Upper lobe of left lung (tissue), 6 donors: ENCODE measurements at regions not wholly inside any gene's neighbourhood (a gene's known extent, or its start where the extent isn't known, plus 50 kb on each side); places are given as distances from the start of the nearest gene placed in this dataset.
A peak's percentile ranks its signal among the peaks of the same experiment; 100 is the strongest.

Experiments
- ATAC-seq, 2 donors: fragments of 200-7000 bp; cut with Tn5 transposase; one replicate each; pipeline ENCODE4 v1.9.1; 2022; ENCODE audit warnings: mild to moderate bottlenecking in 2 of 2, moderate library complexity in 2 of 2; ENCODE audit not compliant: low FRiP score in 2 of 2
- DNase-seq, 2 donors: peaks; one replicate each; pipeline ENCODE4 v3.0.0-alpha.2; 2019 to 2020
- H3K27ac ChIP-seq, 4 donors: fragments of 200-600 bp; sonication (generic); one replicate each; pipeline ENCODE4 v1.5.1; 2016 to 2019
- H3K27me3 ChIP-seq, 4 donors: fragments of 200-600 bp; sonication (generic); one replicate each; pipeline ENCODE4 v1.5.1; 2017 to 2019
- H3K36me3 ChIP-seq, 4 donors: fragments of 200-600 bp; sonication (generic); one replicate each; pipeline ENCODE4 v1.5.1; 2016 to 2019
- H3K4me1 ChIP-seq, 4 donors: fragments of 200-600 bp; sonication (generic); one replicate each; pipeline ENCODE4 v1.5.1; 2018 to 2019
- H3K4me3 ChIP-seq, 4 donors: fragments of 200-600 bp; sonication (generic); one replicate each; pipeline ENCODE4 v1.5.1; 2017 to 2019; ENCODE audit warnings: mild to moderate bottlenecking in 2 of 4, moderate library complexity in 1 of 4
- H3K9me3 ChIP-seq, 4 donors: fragments of 200-600 bp; sonication (generic); one replicate each; pipeline ENCODE4 v1.5.1; 2018 to 2019
- EP300 ChIP-seq, 4 donors: sonication (generic); formaldehyde crosslinking; IDR thresholded peaks; one replicate each; pipeline ENCODE4 v1.5.1; 2017; ENCODE audit warnings: antibody characterized with exemption in 4 of 4, control low read depth in 2 of 4
- POLR2A ChIP-seq, 4 donors: fragments of 450-650 bp; IDR thresholded peaks; one replicate each; pipeline ENCODE4 v1.5.1; 2016 to 2017; ENCODE audit warnings: antibody characterized with exemption in 4 of 4, mild to moderate bottlenecking in 2 of 4
- POLR2AphosphoS5 ChIP-seq, 2 donors: sonication (generic); formaldehyde crosslinking; IDR thresholded peaks; one replicate each; pipeline ENCODE4 v1.5.1; 2017; ENCODE audit warnings: antibody characterized with exemption in 2 of 2
- WGBS, 2 donors: methylation state at CpG; one replicate each; pipeline ENCODE4 v1.1.5; 2017 to 2018; 5-methylcytosine and 5-hydroxymethylcytosine counted together
- TF ChIP-seq, protein P1 (sequence below), 6 experiments: fragments of 450-650 bp in 4 of 6; fragments of 200-600 bp in 2 of 6; sonication (generic) in 2 of 6; IDR thresholded peaks; one replicate each; pipeline ENCODE4 v1.5.1; 2016 to 2019; ENCODE audit warnings: antibody characterized with exemption in 6 of 6
- donor health status: DM: no; HTN: no; CAD: no; lungs with moderate emphysema.
- donor health status: DM: no; HTN: yes; CAD: no; lungs with severe emphysema.

DNA sequence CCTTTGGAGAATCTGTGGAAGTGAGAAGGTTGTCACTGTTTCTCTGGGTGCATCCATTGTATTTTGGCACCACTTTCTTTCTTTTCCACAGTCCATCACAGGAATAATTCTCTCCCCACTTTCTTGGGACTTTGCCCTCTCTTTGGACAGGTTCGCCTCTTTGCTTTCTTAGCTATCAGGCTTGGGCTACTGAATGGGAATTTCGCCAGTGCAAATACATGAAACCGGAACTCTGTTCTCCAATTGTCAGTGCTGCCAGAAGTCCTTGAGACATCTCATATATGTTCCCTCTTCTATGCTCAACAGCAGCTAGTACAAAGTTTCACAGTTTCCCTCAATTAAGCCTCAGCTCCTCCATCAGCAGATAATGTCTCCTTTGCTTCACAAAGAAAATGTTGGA, 76.2 kb downstream of the NABP1 start:
- ATAC-seq = no peak
- TF ChIP-seq POLR2AphosphoS5 (IDR thresholded peaks at IDR 0.05) (no peak), POLR2A (IDR thresholded peaks at IDR 0.05) (no peak), EP300 (IDR thresholded peaks at IDR 0.05) (no peak)
- TF ChIP-seq, protein P1, sequence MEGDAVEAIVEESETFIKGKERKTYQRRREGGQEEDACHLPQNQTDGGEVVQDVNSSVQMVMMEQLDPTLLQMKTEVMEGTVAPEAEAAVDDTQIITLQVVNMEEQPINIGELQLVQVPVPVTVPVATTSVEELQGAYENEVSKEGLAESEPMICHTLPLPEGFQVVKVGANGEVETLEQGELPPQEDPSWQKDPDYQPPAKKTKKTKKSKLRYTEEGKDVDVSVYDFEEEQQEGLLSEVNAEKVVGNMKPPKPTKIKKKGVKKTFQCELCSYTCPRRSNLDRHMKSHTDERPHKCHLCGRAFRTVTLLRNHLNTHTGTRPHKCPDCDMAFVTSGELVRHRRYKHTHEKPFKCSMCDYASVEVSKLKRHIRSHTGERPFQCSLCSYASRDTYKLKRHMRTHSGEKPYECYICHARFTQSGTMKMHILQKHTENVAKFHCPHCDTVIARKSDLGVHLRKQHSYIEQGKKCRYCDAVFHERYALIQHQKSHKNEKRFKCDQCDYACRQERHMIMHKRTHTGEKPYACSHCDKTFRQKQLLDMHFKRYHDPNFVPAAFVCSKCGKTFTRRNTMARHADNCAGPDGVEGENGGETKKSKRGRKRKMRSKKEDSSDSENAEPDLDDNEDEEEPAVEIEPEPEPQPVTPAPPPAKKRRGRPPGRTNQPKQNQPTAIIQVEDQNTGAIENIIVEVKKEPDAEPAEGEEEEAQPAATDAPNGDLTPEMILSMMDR (IDR thresholded peaks at IDR 0.05) = no peak
- H3K4me1 ChIP-seq = peaks cover 0 to 7% (median 4%) of the 10 kb centered on the region in 4 donors
- H3K27ac ChIP-seq = no peak overlapping the region
- H3K9me3 ChIP-seq = no peaks in the 10 kb centered on the region
- WGBS, 2 donors = 74% methylated on average over 3 of the region's 3 CpGs
- no peak overlapping the region for H3K4me3 ChIP-seq
- H3K36me3 ChIP-seq = no peaks in the 10 kb centered on the region
- no peaks in the 10 kb centered on the region for H3K27me3 ChIP-seq
- no peak for DNase-seq

DNA sequence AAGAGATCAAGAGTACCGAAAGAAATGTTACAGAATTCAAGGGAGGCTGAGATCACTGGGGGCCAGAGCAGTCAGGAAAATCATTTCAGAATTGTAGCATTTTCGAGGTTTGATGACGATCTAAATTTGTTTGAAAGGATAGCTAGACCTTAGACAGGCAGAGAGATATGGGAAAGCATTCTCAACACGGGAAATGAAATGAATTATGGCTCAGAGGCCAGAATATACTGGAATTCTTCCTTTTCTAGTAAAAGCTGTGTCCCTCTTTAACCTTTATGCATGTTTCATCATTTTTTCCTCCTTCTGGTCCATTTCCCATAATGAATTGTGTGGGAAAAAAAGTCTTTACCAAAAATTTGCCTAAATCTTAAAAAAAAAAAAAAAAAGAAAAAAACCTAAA, 78.8 kb downstream of the NABP1 start:
- no peaks in the 10 kb centered on the region for H3K27me3 ChIP-seq
- ATAC-seq = no peak
- WGBS, 2 donors = 73 to 77% methylated on average over 4 of the region's 4 CpGs

GRCh38 chr2:191757208-191757607, 79.3 kb downstream of the NABP1 start:
- WGBS, 2 donors = 61 to 66% methylated on average over 1 of the region's 1 CpG
- DNase-seq (no peak), ATAC-seq (no peak)
- H3K9me3 ChIP-seq = no peaks in the 10 kb centered on the region
- no peaks in the 10 kb centered on the region for H3K27me3 ChIP-seq
- no peak overlapping the region for H3K4me3 ChIP-seq
- H3K27ac ChIP-seq = no peak overlapping the region
- TF ChIP-seq, protein P1 (IDR thresholded peaks at IDR 0.05) = no peak
- TF ChIP-seq EP300 (IDR thresholded peaks at IDR 0.05) (no peak), POLR2A (IDR thresholded peaks at IDR 0.05) (no peak)
- peaks cover 0 to 9% (median 5%) of the 10 kb centered on the region in 4 donors for H3K4me1 ChIP-seq
- H3K36me3 ChIP-seq = no peaks in the 10 kb centered on the region

More for the DNA sequence above, 78.8 kb downstream of the NABP1 start:
- no peak overlapping the region for H3K4me3 ChIP-seq
- no peak for DNase-seq
- peaks cover 0 to 9% (median 5%) of the 10 kb centered on the region in 4 donors for H3K4me1 ChIP-seq
- H3K36me3 ChIP-seq = no peaks in the 10 kb centered on the region
- TF ChIP-seq EP300 (IDR thresholded peaks at IDR 0.05) (no peak), POLR2AphosphoS5 (IDR thresholded peaks at IDR 0.05) (no peak), POLR2A (IDR thresholded peaks at IDR 0.05) (no peak)
- TF ChIP-seq, protein P1 (IDR thresholded peaks at IDR 0.05) = no peak
- no peak overlapping the region for H3K27ac ChIP-seq
- H3K9me3 ChIP-seq = no peaks in the 10 kb centered on the region

DNA sequence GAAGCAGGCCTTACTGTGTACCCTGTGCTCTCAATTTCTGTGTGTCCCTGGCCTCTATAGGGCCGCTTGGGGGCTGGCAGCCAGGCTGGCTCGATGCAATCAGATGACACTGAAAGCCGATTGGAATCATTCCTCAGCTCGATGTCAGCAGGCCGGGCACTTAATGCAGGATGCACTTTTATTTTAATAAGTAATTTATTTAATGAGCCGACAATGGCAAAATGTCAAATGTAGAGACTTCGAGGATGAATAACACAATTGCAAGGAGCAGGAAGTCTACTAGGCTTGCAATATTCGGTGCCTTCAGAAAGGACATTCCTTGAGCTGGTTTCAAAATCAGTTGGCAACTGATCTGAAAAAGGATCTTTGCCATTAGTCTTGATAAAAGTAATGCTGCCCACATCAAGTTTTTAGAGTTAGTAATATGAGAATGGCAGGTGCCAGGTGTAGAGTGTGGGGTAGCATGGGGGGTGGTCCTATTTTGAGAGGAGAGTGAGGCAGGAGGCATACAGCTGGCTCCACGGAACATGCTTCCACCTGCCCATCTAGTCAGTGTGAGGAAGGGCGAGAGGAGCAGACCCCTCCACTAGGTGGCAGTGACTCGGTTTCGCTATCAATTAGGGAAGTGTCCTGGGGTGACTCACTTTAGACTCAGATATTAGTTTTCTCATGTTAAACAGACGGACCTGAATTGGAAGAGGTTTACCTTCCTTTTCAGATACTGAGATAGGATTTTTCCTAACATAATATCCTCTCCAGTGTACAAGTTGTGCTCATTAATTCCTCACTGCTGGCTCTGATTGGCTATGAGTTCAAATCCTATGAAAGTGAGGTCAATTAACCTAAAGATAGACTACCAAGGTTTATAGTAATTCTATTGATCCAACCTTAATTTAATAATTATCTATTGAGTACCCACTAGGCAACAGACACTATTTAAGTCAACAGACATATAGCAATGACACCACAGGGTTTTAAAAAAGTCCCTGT, 80.9 kb downstream of the NABP1 start:
- ATAC-seq = peak; percentile 86 to 92
- TF ChIP-seq POLR2A (IDR thresholded peaks at IDR 0.05) = no peak
- TF ChIP-seq, protein P1 (IDR thresholded peaks at IDR 0.05) = peak; percentile 39 to 60 (median 52)
- DNase-seq = peak; percentile 21 to 76
- H3K9me3 ChIP-seq = no peaks in the 10 kb centered on the region
- WGBS, 2 donors = 43 to 50% methylated on average over 13 of the region's 13 CpGs
- no peaks in the 10 kb centered on the region for H3K36me3 ChIP-seq
- H3K4me1 ChIP-seq = peaks cover 0 to 9% (median 5%) of the 10 kb centered on the region in 4 donors
- H3K4me3 ChIP-seq = peak overlapping the region in 3 of 4 donors; percentile 8 to 16 (median 16)
- H3K27me3 ChIP-seq = no peaks in the 10 kb centered on the region
- no peak overlapping the region for H3K27ac ChIP-seq
